GM10248 (cell line): ENCODE measurements at regions not wholly inside any gene's neighbourhood (a gene's known extent, or its start where the extent isn't known, plus 50 kb on each side); places are given as distances from the start of the nearest gene placed in this dataset.
"Not testable (repeated sequence)": the region's sequence is repeated elsewhere in the genome, so short reads cannot be mapped to it uniquely, and the experiment has no call there.

ENCODE experiments used
- CTCF ChIA-PET: fragments of 300-600 bp; sonication (Branson Sonifier 250); formaldehyde crosslinking; extraction: SDS; loops from one replicate; lab custom pipeline; 2021; ENCODE audit warnings: antibody characterized with exemption; lab: Yijun Ruan, JAX
- POLR2A ChIA-PET: fragments of 350-650 bp; sonication (Branson Sonifier 250); formaldehyde crosslinking; extraction: SDS; loops from one replicate; lab custom pipeline; 2020; ENCODE audit warnings: antibody characterized with exemption; lab: Yijun Ruan, JAX
- DNase-seq: peaks from one replicate; pipeline ENCODE4 v3.0.0; 2012; ENCODE audit errors: extremely low spot score
- TF ChIP-seq, protein P1 (sequence below): IDR thresholded peaks from 2 replicates; pipeline ENCODE4 v1.5.1; 2012; ENCODE audit warnings: mild to moderate bottlenecking, low read depth; ENCODE audit errors: extremely low read depth, missing control alignments, control extremely low read depth

DNA sequence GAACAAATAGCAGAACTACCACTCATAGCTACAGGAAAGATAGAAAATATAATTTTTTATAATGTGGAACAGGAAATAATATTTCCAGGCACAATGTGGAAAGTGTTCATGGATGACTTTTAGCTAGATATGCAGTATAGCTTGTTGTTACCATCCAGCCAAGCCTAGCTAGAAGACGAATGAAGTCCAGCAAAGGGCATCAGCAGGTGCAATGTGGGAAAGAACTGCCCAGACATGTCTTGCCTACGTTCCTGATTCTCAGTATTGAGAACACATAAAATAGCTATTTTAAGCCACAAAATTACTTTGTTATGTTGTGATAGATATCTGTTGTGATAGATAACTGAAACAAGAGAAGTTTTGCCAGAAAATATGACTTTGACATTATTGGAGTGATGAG lies 1690.0 kb upstream of the LRRTM3 start:
- TF ChIP-seq, protein P1, sequence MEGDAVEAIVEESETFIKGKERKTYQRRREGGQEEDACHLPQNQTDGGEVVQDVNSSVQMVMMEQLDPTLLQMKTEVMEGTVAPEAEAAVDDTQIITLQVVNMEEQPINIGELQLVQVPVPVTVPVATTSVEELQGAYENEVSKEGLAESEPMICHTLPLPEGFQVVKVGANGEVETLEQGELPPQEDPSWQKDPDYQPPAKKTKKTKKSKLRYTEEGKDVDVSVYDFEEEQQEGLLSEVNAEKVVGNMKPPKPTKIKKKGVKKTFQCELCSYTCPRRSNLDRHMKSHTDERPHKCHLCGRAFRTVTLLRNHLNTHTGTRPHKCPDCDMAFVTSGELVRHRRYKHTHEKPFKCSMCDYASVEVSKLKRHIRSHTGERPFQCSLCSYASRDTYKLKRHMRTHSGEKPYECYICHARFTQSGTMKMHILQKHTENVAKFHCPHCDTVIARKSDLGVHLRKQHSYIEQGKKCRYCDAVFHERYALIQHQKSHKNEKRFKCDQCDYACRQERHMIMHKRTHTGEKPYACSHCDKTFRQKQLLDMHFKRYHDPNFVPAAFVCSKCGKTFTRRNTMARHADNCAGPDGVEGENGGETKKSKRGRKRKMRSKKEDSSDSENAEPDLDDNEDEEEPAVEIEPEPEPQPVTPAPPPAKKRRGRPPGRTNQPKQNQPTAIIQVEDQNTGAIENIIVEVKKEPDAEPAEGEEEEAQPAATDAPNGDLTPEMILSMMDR, result no peak
- DNase-seq, result no peak
- POLR2A ChIA-PET, result no interaction called here
- CTCF ChIA-PET, result interaction anchor here (0.9 to 1.0 kb wide), 2 partner anchors 9 to 11 kb away, joined by 3 to 4 read pairs; no protein-coding TSS in a partner anchor

DNA sequence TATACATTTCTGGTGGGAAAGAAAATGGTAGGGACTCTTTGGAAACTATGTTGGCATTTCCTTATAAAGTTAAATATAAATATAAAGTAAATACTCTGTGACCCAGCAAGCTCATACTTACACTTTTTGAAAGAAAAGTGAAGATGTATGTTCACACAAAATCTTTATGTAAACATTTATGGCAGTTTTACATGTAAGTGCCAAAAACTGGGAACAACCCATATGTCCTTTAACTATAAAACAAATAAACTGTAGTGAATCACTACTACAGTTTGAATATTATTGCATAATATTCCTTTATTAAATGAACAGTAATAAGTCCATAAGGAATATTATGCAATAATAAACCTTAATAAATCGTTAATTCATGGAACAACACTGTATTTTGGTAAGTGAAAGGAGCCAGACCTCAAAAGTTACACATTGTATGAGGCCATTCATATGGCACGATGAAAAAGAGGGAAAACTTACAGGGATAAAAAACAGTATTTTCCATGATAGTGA lies 1660.3 kb upstream of the LRRTM3 start:
- ChIA-PET CTCF (no interaction called here), POLR2A (no interaction called here)
- DNase-seq, result no peak
- TF ChIP-seq, protein P1, result no peak

- DNase-seq, POLR2A ChIA-PET: not testable (repeated sequence)
- CTCF ChIA-PET, result interaction anchor here (0.9 kb wide), 1 partner anchor 330 kb away, joined by 3 read pairs; no protein-coding TSS in a partner anchor
Measured at GRCh38 chr10:65269551-65269950, 1656.3 kb upstream of the LRRTM3 start.

DNA sequence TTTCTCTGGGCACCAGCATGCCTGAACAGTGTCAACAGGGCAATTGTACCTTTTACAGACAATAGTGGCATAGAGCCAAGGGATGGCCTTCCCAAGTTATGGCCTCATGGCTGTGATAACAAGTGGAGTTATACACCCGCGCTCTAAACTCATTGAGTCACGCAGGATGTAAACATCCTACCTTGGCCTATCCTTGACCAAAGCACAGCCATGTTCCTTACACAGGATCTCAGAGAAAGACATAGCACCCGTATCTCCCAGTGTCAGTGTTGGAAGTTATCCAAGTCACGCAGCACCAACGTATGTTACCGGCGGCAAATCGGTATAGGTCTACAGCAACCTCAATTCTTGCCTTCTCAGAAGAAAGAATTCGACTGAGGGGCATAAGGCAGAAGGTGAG lies 1654.9 kb upstream of the LRRTM3 start:
- POLR2A ChIA-PET, result no interaction called here
- TF ChIP-seq, protein P1, result no peak
- no peak for DNase-seq
- CTCF ChIA-PET, result no interaction called here

GRCh38 chr10:65273115-65273514 lies 1652.7 kb upstream of the LRRTM3 start:
- ChIA-PET CTCF (no interaction called here), POLR2A (no interaction called here)
- TF ChIP-seq, protein P1, result no peak
- no peak for DNase-seq

- TF ChIP-seq, protein P1, result no peak
- CTCF ChIA-PET, result interaction anchor here (2.0 kb wide), 1 partner anchor 11 kb away, joined by 5 read pairs; no protein-coding TSS in a partner anchor
- POLR2A ChIA-PET, result no interaction called here
- no peak for DNase-seq
Measured at GRCh38 chr10:65275296-65275695, 1650.5 kb upstream of the LRRTM3 start.

GRCh38 chr10:65284495-65285041 lies 1641.3 kb upstream of the LRRTM3 start:
- TF ChIP-seq, protein P1, result no peak
- CTCF ChIA-PET, result interaction anchor here (0.8 kb wide), 1 partner anchor 9 kb away, joined by 4 read pairs; no protein-coding TSS in a partner anchor
- POLR2A ChIA-PET, result no interaction called here
- DNase-seq, result no peak

DNA sequence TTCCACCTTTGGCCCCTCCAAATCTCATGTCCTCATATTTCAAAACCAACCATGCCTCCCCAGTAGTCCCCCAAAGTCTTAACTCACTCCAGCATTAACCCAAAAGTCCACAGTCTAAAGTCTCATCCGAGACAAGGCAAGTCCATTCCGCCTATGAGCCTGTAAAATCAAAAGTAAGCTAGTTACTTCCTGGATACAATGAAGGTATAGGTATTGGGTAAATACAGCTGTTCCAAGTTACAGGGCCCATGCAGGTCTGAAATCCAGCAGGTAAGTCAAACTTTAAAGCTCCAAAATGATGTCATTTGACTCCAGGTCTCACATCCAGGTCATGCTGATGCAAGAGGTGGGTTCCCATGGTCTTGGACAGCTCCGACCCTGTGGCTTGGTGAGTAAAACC lies 1640.1 kb upstream of the LRRTM3 start:
- DNase-seq, CTCF ChIA-PET, POLR2A ChIA-PET: not testable (repeated sequence)
